ENCODE measurements at regions not wholly inside any gene's neighbourhood (a gene's known extent, or its start where the extent isn't known, plus 50 kb on each side); places are given as distances from the start of the nearest gene placed in this dataset.

DNA sequence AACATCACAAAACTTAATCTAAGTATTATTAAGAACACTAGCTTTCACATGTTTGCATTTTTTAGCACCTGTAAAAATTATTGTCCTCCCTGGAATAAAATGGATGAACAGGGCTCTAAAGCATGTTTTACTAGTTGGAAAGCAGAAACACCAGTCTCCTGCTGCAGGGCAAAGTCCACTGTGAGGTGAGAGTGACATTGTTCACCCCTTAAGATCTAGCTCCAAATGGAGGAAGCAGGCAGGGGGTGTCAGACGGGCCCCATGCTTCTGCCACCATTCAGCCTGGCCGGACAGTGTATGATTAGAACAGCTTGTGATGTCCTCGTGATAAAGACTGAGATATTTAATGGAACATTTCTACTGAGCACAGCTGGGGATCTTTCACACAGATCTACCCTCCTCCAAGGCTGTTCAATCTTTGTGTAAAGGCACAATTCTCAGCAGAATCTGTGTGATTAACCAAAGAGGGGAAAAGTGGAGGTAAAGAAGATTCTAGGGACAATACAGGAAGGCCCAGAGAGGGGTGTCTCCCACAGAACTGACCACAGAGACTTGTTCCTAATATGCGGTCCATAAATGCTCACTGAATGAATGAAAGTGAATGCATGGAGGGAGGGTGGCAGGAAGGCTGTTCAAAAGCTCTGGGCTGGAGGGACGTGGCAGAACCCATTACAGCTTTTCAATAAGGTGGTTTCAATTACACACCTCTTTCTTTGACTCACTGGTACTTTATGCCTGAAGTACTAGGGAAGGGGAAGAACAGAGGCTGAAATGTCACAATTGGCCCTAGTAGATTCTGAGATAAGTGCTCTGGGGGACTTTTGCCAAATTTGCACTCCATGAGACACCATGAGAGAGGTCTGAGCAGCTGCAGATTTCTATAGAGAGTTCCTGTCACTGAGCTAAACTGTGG, 239.1 kb upstream of the ARHGAP20 start:
- no peak for DNase-seq (ENCODE audit: extremely low read depth in 1 of 2, low read depth in 1 of 2)

DNA sequence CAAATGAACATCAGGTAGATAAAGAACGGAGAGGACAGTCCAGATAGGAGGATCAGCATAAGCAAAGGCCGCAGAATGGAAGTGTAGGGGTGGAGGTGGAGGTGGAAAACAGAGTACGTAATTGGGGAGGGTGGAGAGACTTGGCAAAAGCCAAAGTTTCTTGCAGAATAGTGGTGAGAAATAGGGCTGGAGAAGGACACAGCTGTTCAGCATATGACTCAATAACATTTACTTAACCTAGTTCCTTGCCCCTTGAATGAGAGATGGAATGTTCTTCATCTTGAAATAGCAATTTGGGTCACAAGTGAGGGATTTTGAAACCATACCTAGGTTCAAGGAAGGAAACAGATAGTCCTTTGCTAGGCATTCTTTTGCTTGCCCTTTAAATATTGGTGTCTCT, 235.9 kb upstream of the ARHGAP20 start:
- DNase-seq (ENCODE audit: extremely low read depth in 1 of 2, low read depth in 1 of 2): no peak

DNA sequence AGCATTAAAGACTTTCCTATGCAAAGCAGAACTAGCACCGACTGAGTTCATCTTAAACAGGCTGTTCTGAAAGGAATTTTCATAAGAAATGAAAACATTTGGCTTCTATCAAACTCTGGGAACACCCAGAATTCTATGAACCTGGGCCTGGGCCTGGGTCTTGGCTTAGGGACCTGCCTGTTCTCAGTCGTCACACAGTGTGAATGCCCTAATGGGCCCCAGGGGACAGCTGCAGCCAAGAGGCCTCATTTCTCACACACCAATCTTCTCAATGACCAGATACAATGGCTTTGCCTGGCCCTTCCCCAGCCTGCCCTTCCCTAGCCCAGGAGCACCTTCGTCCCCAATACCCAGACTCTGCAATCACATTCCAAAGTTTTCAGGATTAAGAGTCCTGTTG, 234.9 kb upstream of the ARHGAP20 start:
- DNase-seq (ENCODE audit: extremely low read depth in 1 of 2, low read depth in 1 of 2): no peak

DNA sequence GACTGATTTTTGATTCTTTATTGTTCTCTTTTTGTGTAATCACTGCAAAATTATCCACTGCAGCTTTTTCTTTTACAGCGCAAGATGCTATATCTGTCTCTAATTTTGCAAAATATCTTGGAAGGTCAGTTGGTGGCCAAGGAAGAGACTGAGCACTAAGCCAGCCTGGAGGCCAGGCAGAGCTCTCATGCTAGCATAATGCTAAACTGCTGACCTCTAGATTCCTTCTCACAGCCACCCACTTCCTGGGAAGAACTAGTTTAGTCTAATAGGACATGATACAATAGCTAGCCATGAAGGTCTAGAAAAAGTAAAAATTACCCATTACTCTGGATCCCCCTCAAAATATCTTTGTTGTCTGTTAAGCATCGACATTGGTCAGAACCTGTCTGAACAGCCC, 227.2 kb upstream of the ARHGAP20 start:
- no peak for DNase-seq (ENCODE audit: extremely low read depth in 1 of 2, low read depth in 1 of 2)

DNA sequence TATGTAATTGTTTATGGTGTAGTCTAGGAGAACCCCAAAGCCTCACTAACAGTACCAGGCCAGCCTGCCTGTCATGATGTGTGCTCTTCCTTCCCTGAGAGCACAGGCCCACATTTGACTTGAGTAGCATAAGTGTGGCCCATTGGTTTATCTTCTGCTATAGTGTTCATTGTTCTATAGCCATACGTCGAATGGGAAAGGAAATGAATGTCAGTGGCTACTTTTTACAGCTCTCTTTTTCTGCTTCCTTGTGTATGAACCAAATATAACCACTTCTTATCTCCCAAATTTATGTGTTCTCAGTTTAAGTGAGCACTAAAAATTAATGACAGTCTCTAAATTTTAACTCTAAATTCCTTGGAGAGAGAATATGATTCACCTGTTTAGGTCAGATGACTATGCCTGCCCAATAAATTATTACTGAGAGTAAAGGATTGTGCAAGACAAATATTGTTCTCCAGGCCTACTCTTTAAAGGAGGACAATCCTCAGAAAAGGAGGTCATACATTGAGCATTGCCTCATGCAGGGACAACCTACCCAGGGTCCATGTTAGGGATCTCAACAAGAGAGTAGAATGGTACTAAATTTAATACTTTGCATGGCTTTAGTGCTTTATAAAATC, 222.9 kb upstream of the ARHGAP20 start:
- no peak for DNase-seq (ENCODE audit: extremely low read depth in 1 of 2, low read depth in 1 of 2)

DNA sequence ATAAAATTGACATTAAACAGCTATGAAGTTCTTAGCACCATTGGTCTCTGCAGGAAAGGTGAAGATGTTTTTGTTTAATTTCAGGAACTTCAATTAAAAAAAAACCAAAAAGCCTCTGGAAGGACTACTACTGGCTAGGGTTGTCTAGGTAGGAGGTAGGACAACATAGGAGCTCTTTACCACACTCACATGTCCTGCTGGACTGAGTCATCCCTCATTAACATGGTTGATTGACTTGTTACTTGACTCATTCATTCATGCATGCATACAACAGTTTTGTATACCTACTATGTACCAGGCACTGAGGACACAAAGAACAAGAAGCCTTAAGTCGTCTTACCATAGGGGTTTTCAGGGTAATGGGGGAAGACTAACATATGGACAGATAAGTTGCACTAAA, 216.9 kb upstream of the ARHGAP20 start:
- DNase-seq (ENCODE audit: extremely low read depth in 1 of 2, low read depth in 1 of 2): no peak

DNA sequence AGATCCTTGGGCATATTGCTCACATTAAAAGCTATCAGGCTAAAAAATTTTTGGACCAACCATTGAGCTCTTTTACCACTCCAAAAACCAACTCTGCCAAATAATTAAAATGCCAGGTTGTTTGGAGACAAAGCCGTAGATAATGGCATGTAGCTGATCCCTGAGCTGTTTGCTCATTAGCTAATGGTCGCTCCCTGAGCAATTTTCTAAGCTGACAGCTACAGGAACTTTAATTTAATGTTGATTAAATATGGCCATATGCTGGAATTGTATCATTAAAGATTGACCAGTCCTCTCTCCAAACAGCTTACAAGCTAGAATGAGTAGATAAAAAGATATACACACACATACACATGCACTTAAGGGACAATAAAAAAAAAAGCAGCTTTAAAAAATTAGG, 216.2 kb upstream of the ARHGAP20 start:
- no peak for DNase-seq (ENCODE audit: extremely low read depth in 1 of 2, low read depth in 1 of 2)

DNA sequence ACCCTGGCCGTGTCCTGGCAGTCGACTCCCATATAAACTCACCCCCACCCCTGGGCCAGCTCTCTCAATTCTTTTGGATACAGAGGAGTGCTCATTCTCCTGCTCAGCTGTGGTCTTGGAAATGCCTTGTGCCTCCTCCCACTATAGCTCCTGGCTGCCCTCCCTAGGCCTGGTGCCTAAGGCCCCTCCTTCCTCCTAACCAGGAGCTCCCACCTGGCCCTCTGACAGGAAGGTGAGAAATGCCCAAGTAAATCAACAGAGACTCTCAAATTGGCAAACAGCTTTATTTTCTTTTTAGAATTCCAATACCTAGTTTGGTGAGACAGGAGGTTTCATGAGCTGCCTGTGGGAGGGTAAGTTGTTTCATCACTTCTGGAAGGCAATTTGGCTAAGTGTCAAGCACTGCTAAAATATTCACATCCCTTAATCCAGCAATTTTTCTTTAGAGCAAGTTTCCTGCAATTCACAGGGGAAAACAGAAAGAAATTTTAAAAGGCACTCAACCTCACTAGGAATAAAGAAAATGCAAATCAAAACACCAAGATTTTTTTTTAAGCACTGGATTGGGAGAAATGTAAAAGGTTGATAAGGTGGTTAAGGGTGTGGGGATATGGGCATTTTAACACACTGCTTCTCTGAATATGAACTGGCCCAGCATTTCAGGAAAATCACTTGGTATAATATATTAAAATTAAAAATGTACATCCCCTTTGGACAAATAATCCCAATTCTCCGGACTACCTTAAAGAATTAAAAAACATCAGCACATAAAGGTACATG, 209.7 kb upstream of the ARHGAP20 start:
- DNase-seq (ENCODE audit: extremely low read depth in 1 of 2, low read depth in 1 of 2): no peak

DNA sequence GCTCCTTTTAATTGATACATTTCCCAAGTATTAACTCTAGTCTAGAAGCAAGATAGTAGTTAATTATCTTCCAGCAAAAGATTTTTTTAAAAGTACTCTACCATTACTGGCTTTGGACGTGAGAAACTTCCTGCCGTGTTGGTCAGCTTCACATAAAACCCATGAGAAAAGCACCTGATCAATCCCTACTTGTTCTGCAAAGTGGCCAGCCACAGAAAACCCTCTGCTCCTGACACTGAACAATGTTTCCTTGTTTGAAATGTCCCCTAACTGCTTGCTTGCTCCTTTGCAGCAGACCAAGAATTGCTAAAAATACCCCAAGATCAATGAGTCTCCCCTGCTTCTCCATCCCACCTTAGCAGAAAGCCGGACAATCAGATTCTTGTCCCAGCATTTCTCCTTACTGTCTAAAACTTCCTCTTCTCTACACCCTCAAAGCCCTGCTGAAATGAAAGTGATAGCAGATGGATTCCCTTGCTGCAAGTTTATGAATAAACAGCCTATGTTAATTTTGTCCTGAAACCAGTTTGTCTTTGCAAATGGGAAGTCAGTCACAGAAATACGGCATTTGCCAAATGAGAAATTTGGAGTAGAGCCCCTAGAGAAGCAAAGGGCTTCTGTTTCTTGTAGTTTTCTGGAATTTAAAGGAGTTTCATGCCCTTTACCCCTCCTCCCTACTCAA, 207.1 kb upstream of the ARHGAP20 start:
- DNase-seq (ENCODE audit: extremely low read depth in 1 of 2, low read depth in 1 of 2): no peak

DNA sequence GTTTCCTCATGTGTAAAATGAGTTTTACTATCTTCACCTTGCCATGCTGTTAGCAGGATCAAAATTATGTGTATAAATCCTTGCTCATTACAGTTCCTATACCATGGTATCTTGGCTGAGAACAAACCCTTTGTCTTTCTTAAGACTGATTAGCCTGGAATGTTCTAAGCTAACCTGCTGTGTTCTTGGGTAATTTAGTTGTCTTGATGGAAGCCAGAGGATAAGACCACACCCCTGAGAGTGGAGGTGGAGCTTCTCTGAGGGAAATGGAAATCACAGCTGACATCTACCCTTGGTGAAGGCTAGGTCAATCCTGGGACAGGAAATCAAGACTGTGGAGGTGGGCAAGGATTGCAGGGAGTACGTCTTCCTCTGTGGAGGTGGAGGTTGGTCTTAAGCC, 206.1 kb upstream of the ARHGAP20 start:
- no peak for DNase-seq (ENCODE audit: extremely low read depth in 1 of 2, low read depth in 1 of 2)

DNA sequence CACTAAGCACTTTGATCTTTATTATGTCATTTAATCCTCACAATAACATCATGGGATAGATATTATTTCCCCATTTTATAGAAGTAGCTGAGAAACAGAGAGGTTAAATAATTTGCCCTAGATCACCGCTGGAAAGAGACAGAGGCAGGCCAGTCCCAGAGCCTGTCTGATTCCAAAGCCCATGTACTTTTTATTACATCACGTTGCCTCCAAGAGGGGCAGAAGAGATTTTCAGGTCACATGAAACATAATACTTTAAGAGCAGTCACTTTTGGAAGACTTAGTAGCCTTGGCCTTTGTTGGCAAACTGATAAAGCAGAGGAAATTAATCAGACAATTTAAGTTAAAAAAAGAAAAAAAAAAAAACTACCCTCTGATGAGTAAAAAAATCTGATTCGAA, 200.2 kb upstream of the ARHGAP20 start:
- no peak for DNase-seq (ENCODE audit: extremely low read depth in 1 of 2, low read depth in 1 of 2)

DNA sequence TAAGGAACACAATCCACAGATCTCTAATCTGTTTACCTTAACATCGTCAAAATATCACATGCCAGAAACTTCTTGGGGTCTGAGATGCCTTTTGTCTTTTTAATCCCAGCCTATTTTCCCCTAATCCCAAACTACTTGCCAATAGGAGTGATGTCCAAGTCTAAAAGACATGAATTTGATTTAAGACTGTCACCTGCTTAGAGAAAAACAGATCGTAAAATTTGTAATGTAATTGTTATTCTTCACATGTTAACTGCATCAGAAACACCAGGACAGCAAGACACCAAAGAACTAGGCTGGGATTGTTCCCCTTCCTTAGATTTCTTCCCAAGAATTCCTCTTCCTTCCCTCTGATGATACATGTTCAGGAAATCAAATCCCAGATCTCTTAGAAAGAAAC, 198.1 kb upstream of the ARHGAP20 start:
- DNase-seq (ENCODE audit: extremely low read depth in 1 of 2, low read depth in 1 of 2): no peak

DNA sequence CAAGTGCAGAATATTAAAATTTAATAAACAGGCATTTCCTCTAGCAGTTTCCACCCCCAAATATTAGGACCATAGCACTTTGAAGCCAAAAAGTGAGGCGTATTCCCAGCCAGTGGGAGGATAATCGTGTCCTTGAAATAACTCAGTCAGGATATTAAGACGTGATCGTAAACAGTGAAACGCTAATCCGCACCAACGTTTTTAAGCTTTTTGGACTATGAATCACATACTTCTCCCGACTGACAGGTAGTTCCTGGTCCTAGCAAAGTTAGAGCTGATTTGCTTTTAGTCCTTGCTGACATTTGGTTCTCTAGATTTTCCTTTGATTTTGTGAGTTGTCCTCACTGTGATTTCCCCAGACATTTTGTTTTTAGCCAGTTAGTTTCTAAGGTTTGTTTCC, 197.1 kb upstream of the ARHGAP20 start:
- no peak for DNase-seq (ENCODE audit: extremely low read depth in 1 of 2, low read depth in 1 of 2)

DNA sequence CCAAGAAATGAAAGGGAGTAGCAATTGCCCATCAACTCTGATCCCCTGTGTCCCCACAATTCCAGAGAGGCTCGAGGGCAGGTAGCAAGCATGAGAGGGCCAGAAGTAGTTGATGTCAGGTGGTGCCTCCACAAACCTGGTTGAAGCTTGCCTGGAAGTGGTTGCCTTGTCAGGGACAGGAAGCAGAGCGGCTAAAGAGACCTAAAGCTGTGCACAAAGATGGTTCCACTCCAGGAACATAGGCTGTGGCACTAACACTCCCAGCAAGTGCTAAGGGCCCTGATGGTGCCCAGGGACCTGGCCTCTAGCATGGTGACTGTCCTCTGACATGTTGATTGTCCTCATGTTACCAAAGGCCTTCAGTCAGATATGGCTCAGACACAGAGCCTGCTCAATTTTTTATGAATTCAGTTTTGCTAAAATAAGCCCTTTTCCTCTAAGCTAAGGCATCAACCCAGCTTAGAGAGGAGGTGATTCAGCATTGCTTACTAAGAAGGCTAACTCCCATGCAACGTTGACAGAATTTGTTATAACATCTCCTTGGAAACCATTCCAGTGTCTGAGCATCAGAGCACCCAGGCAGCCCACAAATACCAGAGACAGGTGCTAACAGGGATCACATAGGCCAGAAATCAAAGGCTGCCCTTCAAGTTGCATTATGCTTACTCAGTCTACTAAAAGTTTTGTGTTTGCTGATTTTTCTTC, 196.3 kb upstream of the ARHGAP20 start:
- no peak for DNase-seq (ENCODE audit: extremely low read depth in 1 of 2, low read depth in 1 of 2)

DNA sequence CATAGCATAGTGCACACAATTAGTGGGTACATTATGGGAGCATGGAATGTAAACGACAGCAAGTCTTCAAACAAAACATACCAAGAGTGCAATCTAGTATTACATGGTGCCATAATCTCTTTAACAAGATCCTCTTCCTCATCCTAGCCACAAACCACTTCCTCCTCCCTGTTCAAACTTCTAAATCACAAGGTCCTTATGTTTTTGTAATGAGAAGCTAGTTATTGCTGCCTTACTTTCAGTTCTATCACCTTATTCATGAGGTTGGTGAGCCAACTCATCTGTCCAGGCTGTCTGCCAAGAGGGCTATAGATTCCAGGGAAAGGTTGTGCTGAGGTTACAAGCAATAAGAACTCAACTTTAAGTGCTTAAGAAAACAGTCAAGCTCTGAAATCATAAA, 195.4 kb upstream of the ARHGAP20 start:
- no peak for DNase-seq (ENCODE audit: extremely low read depth in 1 of 2, low read depth in 1 of 2)

DNA sequence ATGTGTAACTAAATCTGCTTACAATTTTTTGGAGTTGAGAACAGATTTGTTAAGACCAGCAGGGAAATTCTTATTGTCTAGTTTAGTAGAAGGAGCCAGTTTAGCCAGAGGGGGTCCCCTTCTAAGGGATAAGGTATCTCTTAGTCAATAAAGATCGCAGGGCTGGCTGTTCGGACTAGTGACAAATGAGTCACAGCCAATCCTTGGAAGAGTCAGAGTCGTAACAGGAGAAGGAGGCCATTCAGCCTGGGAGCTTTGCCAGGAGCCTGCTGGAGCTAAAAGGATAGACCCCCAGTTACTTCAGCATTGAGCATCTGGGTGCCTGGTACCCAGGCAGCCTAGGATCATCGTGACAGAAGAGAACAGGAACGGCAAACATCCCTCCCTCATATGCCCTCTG, 191.6 kb upstream of the ARHGAP20 start:
- DNase-seq (ENCODE audit: extremely low read depth in 1 of 2, low read depth in 1 of 2): no peak

DNA sequence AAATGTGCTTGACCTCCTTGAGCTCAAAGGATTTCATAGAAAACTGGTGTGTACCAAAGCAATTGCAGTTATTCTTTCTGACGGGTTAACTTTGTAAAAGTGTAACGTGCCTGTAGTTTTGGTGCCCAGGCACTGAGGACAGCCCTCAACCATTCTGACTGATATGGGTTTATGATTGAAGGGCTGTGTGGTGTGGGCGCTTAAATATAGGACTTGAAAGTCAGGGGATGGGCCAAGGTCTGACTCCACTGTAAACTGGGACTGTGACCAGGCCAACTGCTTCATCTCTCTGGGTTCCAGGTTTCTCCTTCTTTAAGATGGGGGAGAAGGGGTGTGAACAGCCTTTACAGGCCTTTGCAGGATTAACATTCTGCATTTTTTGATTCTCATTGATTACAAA, 191.1 kb upstream of the ARHGAP20 start:
- DNase-seq (ENCODE audit: extremely low read depth in 1 of 2, low read depth in 1 of 2): no peak

DNA sequence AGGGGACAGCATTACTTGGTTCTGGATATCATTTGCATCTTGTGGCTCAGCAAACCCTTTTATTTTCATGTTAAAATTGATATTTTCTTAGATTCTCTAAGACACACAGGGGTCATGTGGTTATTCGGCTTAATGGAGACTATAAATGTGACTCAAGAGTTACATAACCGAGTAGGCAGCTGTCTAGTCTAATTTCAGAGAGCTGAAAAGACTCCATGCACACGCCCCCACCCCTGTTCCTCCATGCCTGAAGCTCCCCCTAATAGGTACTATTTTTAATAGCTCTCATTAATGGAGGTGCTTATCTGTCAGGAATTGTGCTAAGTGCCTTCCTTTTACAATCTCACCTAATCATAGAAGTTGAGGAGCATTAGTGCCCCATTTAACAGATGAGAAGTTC, 189.2 kb upstream of the ARHGAP20 start:
- no peak for DNase-seq (ENCODE audit: extremely low read depth in 1 of 2, low read depth in 1 of 2)

DNA sequence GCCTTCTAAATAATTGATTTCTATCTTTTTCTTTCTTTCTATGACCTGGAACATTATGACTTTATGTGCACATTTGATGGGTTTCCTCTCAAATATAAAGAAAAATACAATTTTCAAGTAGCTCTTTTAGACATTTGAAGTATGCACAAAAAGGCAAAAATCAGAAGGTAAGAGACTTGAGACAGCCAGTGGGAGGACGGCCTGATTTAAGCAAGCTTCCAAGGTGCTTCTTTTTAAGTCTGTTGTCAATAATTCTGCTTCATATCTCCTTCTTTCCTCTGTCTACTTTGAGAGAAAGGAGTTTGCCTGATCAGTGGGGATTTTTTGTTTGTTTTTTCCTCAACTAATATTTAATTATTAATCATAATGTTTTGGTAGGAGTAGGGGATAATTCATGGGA, 188.2 kb upstream of the ARHGAP20 start:
- no peak for DNase-seq (ENCODE audit: extremely low read depth in 1 of 2, low read depth in 1 of 2)

DNA sequence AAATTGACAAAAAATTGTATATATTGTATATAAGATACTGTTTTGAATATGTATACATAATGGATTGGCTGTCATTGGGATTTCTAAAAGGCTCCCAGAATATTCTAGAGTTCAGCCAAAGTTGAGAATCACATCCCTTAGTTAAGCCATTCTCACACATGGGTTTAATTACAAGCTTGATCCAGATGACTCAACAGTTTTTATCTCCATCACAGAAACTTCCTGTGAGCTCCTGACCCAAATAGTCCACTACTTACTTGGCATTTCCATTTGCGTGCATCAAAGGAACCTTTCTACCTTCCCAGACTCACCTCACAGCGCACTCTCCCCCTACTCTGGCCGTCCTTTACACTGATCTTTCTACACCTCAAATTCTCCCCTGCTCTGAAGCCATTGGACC, 184.8 kb upstream of the ARHGAP20 start:
- DNase-seq (ENCODE audit: extremely low read depth in 1 of 2, low read depth in 1 of 2): no peak

DNA sequence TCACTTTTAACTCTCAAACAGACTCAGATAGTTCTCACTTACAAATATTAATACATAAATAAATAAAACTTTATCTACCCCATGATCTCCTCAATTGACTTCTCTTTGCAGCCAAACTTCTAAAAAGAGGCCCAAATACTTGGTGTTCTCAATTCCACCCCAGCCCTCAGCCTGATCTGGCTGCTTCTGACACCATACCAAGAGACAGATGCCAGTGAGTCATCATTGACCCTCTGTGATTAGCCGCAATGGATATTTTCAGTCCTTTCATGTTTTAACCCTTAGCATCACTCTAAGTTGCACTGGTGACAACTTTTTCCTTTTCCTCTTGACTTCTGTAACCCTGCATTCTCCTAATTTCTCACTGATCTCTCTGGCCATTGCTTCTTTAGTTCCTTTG, 184.1 kb upstream of the ARHGAP20 start:
- DNase-seq (ENCODE audit: extremely low read depth in 1 of 2, low read depth in 1 of 2): no peak
